ENCODE measurements at regions not wholly inside any gene's neighbourhood (a gene's known extent, or its start where the extent isn't known, plus 50 kb on each side); places are given as distances from the start of the nearest gene placed in this dataset.

- TF ChIP-seq POLR2AphosphoS5 (IDR thresholded peaks at IDR 0.05; ENCODE audit: low read depth, low read length) (no peak), POLR2A (IDR thresholded peaks at IDR 0.05; ENCODE audit: low read depth, low read length) (no peak)
Measured at GRCh38 chr7:22676385-22676784, 50.6 kb upstream of the IL6 start.
